Tibial nerve (tissue), 4 donors: ENCODE measurements at regions not wholly inside any gene's neighbourhood (a gene's known extent, or its start where the extent isn't known, plus 50 kb on each side); places are given as distances from the start of the nearest gene placed in this dataset.

ENCODE experiments used
- CTCF ChIP-seq, 5 experiments: fragments of 200-600 bp in 3 of 5; fragments of 450-650 bp in 2 of 5; sonication (generic) in 3 of 5; IDR thresholded peaks; one replicate each; pipeline ENCODE4 v1.5.1; 2016 to 2019; ENCODE audit warnings: antibody characterized with exemption in 5 of 5, mild to moderate bottlenecking in 3 of 5, moderate library complexity in 2 of 5
- EP300 ChIP-seq, 2 donors: sonication (generic); formaldehyde crosslinking; IDR thresholded peaks; one replicate each; pipeline ENCODE4 v1.6.1; 2017; ENCODE audit warnings: antibody characterized with exemption in 2 of 2, mild to moderate bottlenecking in 1 of 2
- POLR2A ChIP-seq, 2 donors: fragments of 450-650 bp; IDR thresholded peaks; one replicate each; pipeline ENCODE4 v1.6.1; 2017; ENCODE audit warnings: antibody characterized with exemption in 2 of 2, mild to moderate bottlenecking in 2 of 2, moderate library complexity in 2 of 2

- TF ChIP-seq CTCF (IDR thresholded peaks at IDR 0.05): no peak
- TF ChIP-seq POLR2A (IDR thresholded peaks at IDR 0.05): no peak
- TF ChIP-seq EP300 (IDR thresholded peaks at IDR 0.05): no peak
Observed at GRCh38 chr6:116983375-116983774, 106.3 kb downstream of the RFX6 start.
